DLD1 (cell line): ENCODE measurements at regions not wholly inside any gene's neighbourhood (a gene's known extent, or its start where the extent isn't known, plus 50 kb on each side); places are given as distances from the start of the nearest gene placed in this dataset.
"Not testable (repeated sequence)": the region's sequence is repeated elsewhere in the genome, so short reads cannot be mapped to it uniquely, and the experiment has no call there.

Experiments
- in situ Hi-C: cut with HindIII; loops from 2 replicates; pipeline ENCODE4 v1.10.0; 2017; ENCODE audit warnings: low sequenced_read_pairs

GRCh38 chr1:163562355-163562754 is 240.6 kb downstream of the NUF2 start:
- in situ Hi-C loops, result no loop called here

GRCh38 chr1:163565166-163565565 is 243.4 kb downstream of the NUF2 start:
- in situ Hi-C loops, result no loop called here

GRCh38 chr1:163570071-163570470 is 248.3 kb downstream of the NUF2 start:
- in situ Hi-C loops, result no loop called here

DNA sequence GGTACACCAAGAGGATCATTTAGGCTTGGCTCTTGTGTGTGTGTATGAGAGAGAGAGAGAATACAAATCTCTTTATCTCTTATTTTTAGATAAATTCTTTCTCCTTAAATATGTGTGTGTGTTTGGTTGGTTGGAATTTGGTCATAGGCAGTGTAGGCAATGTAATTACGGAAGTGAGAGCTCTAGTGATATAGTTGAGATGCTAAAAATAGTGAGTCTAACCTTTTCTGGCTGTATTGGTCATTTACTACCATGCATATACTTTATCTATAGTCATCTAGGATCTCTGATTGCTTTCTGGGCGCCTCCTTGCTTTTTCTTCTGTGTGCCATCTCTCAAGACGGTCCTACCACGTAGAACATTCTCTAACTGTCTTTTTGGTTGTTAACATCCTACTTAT is 250.2 kb downstream of the NUF2 start:
- in situ Hi-C loops, result no loop called here

- in situ Hi-C loops, result no loop called here
Measured at GRCh38 chr1:163574119-163574518, 252.4 kb downstream of the NUF2 start.

DNA sequence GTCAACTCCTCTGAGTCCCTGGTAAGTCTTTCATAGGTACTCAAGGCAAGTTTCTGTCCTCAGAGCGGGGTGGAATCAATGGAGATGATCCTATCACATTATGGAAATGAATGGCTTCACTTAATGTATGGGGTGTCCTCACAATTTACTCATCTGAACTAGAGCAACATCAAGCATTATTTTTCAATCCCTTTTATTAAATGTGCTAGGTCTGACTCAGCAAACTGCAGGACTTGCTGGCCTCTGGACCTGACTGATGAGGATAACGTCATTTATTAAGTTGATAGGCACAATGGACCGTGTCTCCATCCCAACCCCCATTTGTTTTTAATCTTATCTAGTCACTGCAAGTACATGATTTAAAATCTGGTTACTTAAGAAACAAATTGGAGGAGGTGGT is 259.2 kb downstream of the NUF2 start:
- in situ Hi-C loops, result no loop called here

- in situ Hi-C loops, result no loop called here
Measured at GRCh38 chr1:163583661-163584181, 262.0 kb downstream of the NUF2 start.

GRCh38 chr1:163585796-163586195 is 264.0 kb downstream of the NUF2 start:
- in situ Hi-C loops, result no loop called here

- in situ Hi-C loops, result no loop called here
Measured at GRCh38 chr1:163588796-163589195, 267.0 kb downstream of the NUF2 start.

GRCh38 chr1:163589735-163590134 is 268.0 kb downstream of the NUF2 start:
- in situ Hi-C loops, result no loop called here

DNA sequence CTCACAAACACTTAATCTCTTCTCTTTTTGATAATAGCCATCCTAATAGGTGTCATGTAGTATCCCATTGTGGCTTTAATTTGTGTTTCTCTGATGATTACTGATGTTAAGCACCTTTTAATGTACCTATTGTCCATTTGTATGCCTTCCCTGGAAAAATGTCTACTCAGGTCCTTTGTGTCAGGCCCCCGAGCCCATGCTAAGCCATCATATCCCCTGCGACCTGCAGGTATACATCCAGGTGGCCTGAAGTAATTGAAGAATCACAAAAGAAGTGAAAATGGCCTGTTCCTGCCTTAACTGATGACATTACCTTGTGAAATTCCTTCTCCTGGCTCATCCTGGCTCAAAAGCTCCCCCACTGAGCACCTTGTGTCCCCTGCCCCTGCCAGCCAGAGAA is 269.4 kb downstream of the NUF2 start:
- in situ Hi-C loops, result not testable (repeated sequence)

GRCh38 chr1:163592623-163593022 is 270.9 kb downstream of the NUF2 start:
- in situ Hi-C loops, result not testable (repeated sequence)

- in situ Hi-C loops, result not testable (repeated sequence)
Measured at GRCh38 chr1:163596106-163596505, 274.4 kb downstream of the NUF2 start.

- in situ Hi-C loops, result no loop called here
Measured at GRCh38 chr1:163596541-163597258, 274.9 kb downstream of the NUF2 start.

- in situ Hi-C loops, result no loop called here
Measured at GRCh38 chr1:163604321-163604720, 282.6 kb downstream of the NUF2 start.

- in situ Hi-C loops, result no loop called here
Measured at GRCh38 chr1:163604896-163605295, 283.1 kb downstream of the NUF2 start.

- in situ Hi-C loops, result no loop called here
Measured at GRCh38 chr1:163608979-163609378, 287.2 kb downstream of the NUF2 start.

- in situ Hi-C loops, result no loop called here
Measured at GRCh38 chr1:163609858-163610257, 288.1 kb downstream of the NUF2 start.

DNA sequence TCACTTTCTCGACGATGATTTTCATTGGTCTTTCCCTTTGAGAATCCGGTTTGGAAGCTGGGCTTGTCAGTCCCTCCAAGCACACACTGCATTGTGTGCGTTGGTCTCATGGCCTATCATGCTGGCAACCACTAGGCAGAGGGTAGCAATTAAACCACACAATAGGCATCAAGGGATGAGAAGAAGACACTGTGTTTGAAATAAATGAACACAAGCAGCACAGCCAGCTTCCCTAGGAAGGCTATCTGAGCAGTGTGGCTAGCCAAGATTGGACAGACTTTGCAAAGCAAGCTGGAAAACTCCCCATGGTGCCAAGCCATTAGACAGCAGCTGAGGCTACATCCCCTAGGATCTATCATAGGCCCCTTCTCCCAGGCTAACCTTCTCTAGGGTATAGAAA is 288.7 kb downstream of the NUF2 start:
- in situ Hi-C loops, result no loop called here

- in situ Hi-C loops, result no loop called here
Measured at GRCh38 chr1:163614361-163614760, 292.6 kb downstream of the NUF2 start.

- in situ Hi-C loops, result no loop called here
Measured at GRCh38 chr1:163628034-163628773, 306.4 kb downstream of the NUF2 start.

GRCh38 chr1:163632269-163632668 is 310.5 kb downstream of the NUF2 start:
- in situ Hi-C loops, result no loop called here
